ENCODE measurements at regions not wholly inside any gene's neighbourhood (a gene's known extent, or its start where the extent isn't known, plus 50 kb on each side); places are given as distances from the start of the nearest gene placed in this dataset.

GRCh38 chr17:70560471-70560870, 391.1 kb downstream of the KCNJ2 start:
- H3K4me1 ChIP-seq (ENCODE audit: control insufficient read depth in 1 of 2, insufficient read depth in 2 of 2, low read length in 2 of 2): no peaks in the 10 kb centered on the region
- H3K4me3 ChIP-seq (ENCODE audit: low read depth in 1 of 2, low read length in 2 of 2): no peak overlapping the region
- no peak overlapping the region for H3K27ac ChIP-seq (ENCODE audit: low read length)
- no peaks in the 10 kb centered on the region for H3K36me3 ChIP-seq (ENCODE audit: control insufficient read depth in 1 of 2, insufficient read depth in 2 of 2, low read length in 2 of 2)
- H3K27me3 ChIP-seq (ENCODE audit: low read depth, low read length): no peaks in the 10 kb centered on the region
- no peaks in the 10 kb centered on the region for H3K9me3 ChIP-seq (ENCODE audit: control insufficient read depth in 1 of 2, low read length in 2 of 2)

GRCh38 chr17:70562137-70562536, 392.8 kb downstream of the KCNJ2 start:
- H3K27ac ChIP-seq (ENCODE audit: low read length): no peak overlapping the region

GRCh38 chr17:70563281-70563820, 394.0 kb downstream of the KCNJ2 start:
- H3K27ac ChIP-seq (ENCODE audit: low read length): no peak overlapping the region

More at GRCh38 chr17:70562137-70562536, 392.8 kb downstream of the KCNJ2 start:
- H3K36me3 ChIP-seq (ENCODE audit: control insufficient read depth in 1 of 2, insufficient read depth in 2 of 2, low read length in 2 of 2): no peaks in the 10 kb centered on the region
- no peak overlapping the region for H3K4me3 ChIP-seq (ENCODE audit: low read depth in 1 of 2, low read length in 2 of 2)
- H3K27me3 ChIP-seq (ENCODE audit: low read depth, low read length): no peaks in the 10 kb centered on the region
- no peaks in the 10 kb centered on the region for H3K9me3 ChIP-seq (ENCODE audit: control insufficient read depth in 1 of 2, low read length in 2 of 2)
- H3K4me1 ChIP-seq (ENCODE audit: control insufficient read depth in 1 of 2, insufficient read depth in 2 of 2, low read length in 2 of 2): no peaks in the 10 kb centered on the region

GRCh38 chr17:70564006-70564620, 394.8 kb downstream of the KCNJ2 start:
- Histone ChIP-seq H3K9me3 (ENCODE audit: control insufficient read depth in 1 of 2, low read length in 2 of 2) (no peaks in the 10 kb centered on the region), H3K4me3 (ENCODE audit: low read depth in 1 of 2, low read length in 2 of 2) (no peak overlapping the region), H3K36me3 (ENCODE audit: control insufficient read depth in 1 of 2, insufficient read depth in 2 of 2, low read length in 2 of 2) (no peaks in the 10 kb centered on the region), H3K27me3 (ENCODE audit: low read depth, low read length) (no peaks in the 10 kb centered on the region), H3K4me1 (ENCODE audit: control insufficient read depth in 1 of 2, insufficient read depth in 2 of 2, low read length in 2 of 2) (no peaks in the 10 kb centered on the region), H3K27ac (ENCODE audit: low read length) (no peak overlapping the region)

More at GRCh38 chr17:70563281-70563820, 394.0 kb downstream of the KCNJ2 start:
- H3K4me3 ChIP-seq (ENCODE audit: low read depth in 1 of 2, low read length in 2 of 2): no peak overlapping the region
- H3K27me3 ChIP-seq (ENCODE audit: low read depth, low read length): no peaks in the 10 kb centered on the region
- H3K4me1 ChIP-seq (ENCODE audit: control insufficient read depth in 1 of 2, insufficient read depth in 2 of 2, low read length in 2 of 2): no peaks in the 10 kb centered on the region
- H3K9me3 ChIP-seq (ENCODE audit: control insufficient read depth in 1 of 2, low read length in 2 of 2): no peaks in the 10 kb centered on the region
- H3K36me3 ChIP-seq (ENCODE audit: control insufficient read depth in 1 of 2, insufficient read depth in 2 of 2, low read length in 2 of 2): no peaks in the 10 kb centered on the region

GRCh38 chr17:70569128-70569527, 399.8 kb downstream of the KCNJ2 start:
- H3K4me1 ChIP-seq (ENCODE audit: control insufficient read depth in 1 of 2, insufficient read depth in 2 of 2, low read length in 2 of 2): no peaks in the 10 kb centered on the region
- H3K27ac ChIP-seq (ENCODE audit: low read length): no peak overlapping the region
- no peaks in the 10 kb centered on the region for H3K36me3 ChIP-seq (ENCODE audit: control insufficient read depth in 1 of 2, insufficient read depth in 2 of 2, low read length in 2 of 2)
- H3K9me3 ChIP-seq (ENCODE audit: control insufficient read depth in 1 of 2, low read length in 2 of 2): no peaks in the 10 kb centered on the region
- H3K27me3 ChIP-seq (ENCODE audit: low read depth, low read length): no peaks in the 10 kb centered on the region
- H3K4me3 ChIP-seq (ENCODE audit: low read depth in 1 of 2, low read length in 2 of 2): no peak overlapping the region

GRCh38 chr17:70577456-70577855, 408.1 kb downstream of the KCNJ2 start:
- Histone ChIP-seq H3K36me3 (ENCODE audit: control insufficient read depth in 1 of 2, insufficient read depth in 2 of 2, low read length in 2 of 2) (no peaks in the 10 kb centered on the region), H3K27ac (ENCODE audit: low read length) (no peak overlapping the region), H3K9me3 (ENCODE audit: control insufficient read depth in 1 of 2, low read length in 2 of 2) (no peaks in the 10 kb centered on the region), H3K4me3 (ENCODE audit: low read depth in 1 of 2, low read length in 2 of 2) (no peak overlapping the region), H3K27me3 (ENCODE audit: low read depth, low read length) (no peaks in the 10 kb centered on the region), H3K4me1 (ENCODE audit: control insufficient read depth in 1 of 2, insufficient read depth in 2 of 2, low read length in 2 of 2) (no peaks in the 10 kb centered on the region)

GRCh38 chr17:70581459-70581858, 412.1 kb downstream of the KCNJ2 start:
- H3K27me3 ChIP-seq (ENCODE audit: low read depth, low read length): no peaks in the 10 kb centered on the region
- H3K36me3 ChIP-seq (ENCODE audit: control insufficient read depth in 1 of 2, insufficient read depth in 2 of 2, low read length in 2 of 2): no peaks in the 10 kb centered on the region
- H3K4me1 ChIP-seq (ENCODE audit: control insufficient read depth in 1 of 2, insufficient read depth in 2 of 2, low read length in 2 of 2): no peaks in the 10 kb centered on the region
- no peak overlapping the region for H3K4me3 ChIP-seq (ENCODE audit: low read depth in 1 of 2, low read length in 2 of 2)
- no peak overlapping the region for H3K27ac ChIP-seq (ENCODE audit: low read length)
- peaks cover 0 to 3% of the 10 kb centered on the region in 2 donors for H3K9me3 ChIP-seq (ENCODE audit: control insufficient read depth in 1 of 2, low read length in 2 of 2)

GRCh38 chr17:70582777-70583176, 413.4 kb downstream of the KCNJ2 start:
- Histone ChIP-seq H3K4me1 (ENCODE audit: control insufficient read depth in 1 of 2, insufficient read depth in 2 of 2, low read length in 2 of 2) (no peaks in the 10 kb centered on the region), H3K36me3 (ENCODE audit: control insufficient read depth in 1 of 2, insufficient read depth in 2 of 2, low read length in 2 of 2) (no peaks in the 10 kb centered on the region), H3K27ac (ENCODE audit: low read length) (no peak overlapping the region), H3K9me3 (ENCODE audit: control insufficient read depth in 1 of 2, low read length in 2 of 2) (peaks cover 0 to 3% of the 10 kb centered on the region in 2 donors), H3K4me3 (ENCODE audit: low read depth in 1 of 2, low read length in 2 of 2) (no peak overlapping the region), H3K27me3 (ENCODE audit: low read depth, low read length) (no peaks in the 10 kb centered on the region)

GRCh38 chr17:70584255-70584654, 414.9 kb downstream of the KCNJ2 start:
- no peaks in the 10 kb centered on the region for H3K36me3 ChIP-seq (ENCODE audit: control insufficient read depth in 1 of 2, insufficient read depth in 2 of 2, low read length in 2 of 2)
- peaks cover 0 to 3% of the 10 kb centered on the region in 2 donors for H3K9me3 ChIP-seq (ENCODE audit: control insufficient read depth in 1 of 2, low read length in 2 of 2)
- H3K27me3 ChIP-seq (ENCODE audit: low read depth, low read length): no peaks in the 10 kb centered on the region
- no peak overlapping the region for H3K4me3 ChIP-seq (ENCODE audit: low read depth in 1 of 2, low read length in 2 of 2)
- H3K27ac ChIP-seq (ENCODE audit: low read length): no peak overlapping the region
- H3K4me1 ChIP-seq (ENCODE audit: control insufficient read depth in 1 of 2, insufficient read depth in 2 of 2, low read length in 2 of 2): no peaks in the 10 kb centered on the region

- Histone ChIP-seq H3K4me1 (ENCODE audit: control insufficient read depth in 1 of 2, insufficient read depth in 2 of 2, low read length in 2 of 2) (no peaks in the 10 kb centered on the region), H3K27me3 (ENCODE audit: low read depth, low read length) (no peaks in the 10 kb centered on the region)
Observed at GRCh38 chr17:70588003-70588402, 418.7 kb downstream of the KCNJ2 start.

GRCh38 chr17:70597774-70598173, 428.4 kb downstream of the KCNJ2 start:
- no peaks in the 10 kb centered on the region for H3K36me3 ChIP-seq (ENCODE audit: control insufficient read depth in 1 of 2, insufficient read depth in 2 of 2, low read length in 2 of 2)
- H3K9me3 ChIP-seq (ENCODE audit: control insufficient read depth in 1 of 2, low read length in 2 of 2): no peaks in the 10 kb centered on the region
- no peak overlapping the region for H3K4me3 ChIP-seq (ENCODE audit: low read depth in 1 of 2, low read length in 2 of 2)
- no peaks in the 10 kb centered on the region for H3K27me3 ChIP-seq (ENCODE audit: low read depth, low read length)
- H3K4me1 ChIP-seq (ENCODE audit: control insufficient read depth in 1 of 2, insufficient read depth in 2 of 2, low read length in 2 of 2): no peaks in the 10 kb centered on the region
- no peak overlapping the region for H3K27ac ChIP-seq (ENCODE audit: low read length)

More at GRCh38 chr17:70588003-70588402, 418.7 kb downstream of the KCNJ2 start:
- Histone ChIP-seq H3K9me3 (ENCODE audit: control insufficient read depth in 1 of 2, low read length in 2 of 2) (peaks cover 0 to 3% of the 10 kb centered on the region in 2 donors), H3K27ac (ENCODE audit: low read length) (no peak overlapping the region), H3K36me3 (ENCODE audit: control insufficient read depth in 1 of 2, insufficient read depth in 2 of 2, low read length in 2 of 2) (no peaks in the 10 kb centered on the region), H3K4me3 (ENCODE audit: low read depth in 1 of 2, low read length in 2 of 2) (no peak overlapping the region)

- H3K4me3 ChIP-seq (ENCODE audit: low read depth in 1 of 2, low read length in 2 of 2): no peak overlapping the region
Observed at GRCh38 chr17:70599198-70599597, 429.9 kb downstream of the KCNJ2 start.

More at GRCh38 chr17:70599198-70599597, 429.9 kb downstream of the KCNJ2 start:
- Histone ChIP-seq H3K36me3 (ENCODE audit: control insufficient read depth in 1 of 2, insufficient read depth in 2 of 2, low read length in 2 of 2) (no peaks in the 10 kb centered on the region), H3K27ac (ENCODE audit: low read length) (no peak overlapping the region), H3K9me3 (ENCODE audit: control insufficient read depth in 1 of 2, low read length in 2 of 2) (no peaks in the 10 kb centered on the region), H3K4me1 (ENCODE audit: control insufficient read depth in 1 of 2, insufficient read depth in 2 of 2, low read length in 2 of 2) (no peaks in the 10 kb centered on the region), H3K27me3 (ENCODE audit: low read depth, low read length) (no peaks in the 10 kb centered on the region)
